ENCODE measurements at regions not wholly inside any gene's neighbourhood (a gene's known extent, or its start where the extent isn't known, plus 50 kb on each side); places are given as distances from the start of the nearest gene placed in this dataset.

DNA sequence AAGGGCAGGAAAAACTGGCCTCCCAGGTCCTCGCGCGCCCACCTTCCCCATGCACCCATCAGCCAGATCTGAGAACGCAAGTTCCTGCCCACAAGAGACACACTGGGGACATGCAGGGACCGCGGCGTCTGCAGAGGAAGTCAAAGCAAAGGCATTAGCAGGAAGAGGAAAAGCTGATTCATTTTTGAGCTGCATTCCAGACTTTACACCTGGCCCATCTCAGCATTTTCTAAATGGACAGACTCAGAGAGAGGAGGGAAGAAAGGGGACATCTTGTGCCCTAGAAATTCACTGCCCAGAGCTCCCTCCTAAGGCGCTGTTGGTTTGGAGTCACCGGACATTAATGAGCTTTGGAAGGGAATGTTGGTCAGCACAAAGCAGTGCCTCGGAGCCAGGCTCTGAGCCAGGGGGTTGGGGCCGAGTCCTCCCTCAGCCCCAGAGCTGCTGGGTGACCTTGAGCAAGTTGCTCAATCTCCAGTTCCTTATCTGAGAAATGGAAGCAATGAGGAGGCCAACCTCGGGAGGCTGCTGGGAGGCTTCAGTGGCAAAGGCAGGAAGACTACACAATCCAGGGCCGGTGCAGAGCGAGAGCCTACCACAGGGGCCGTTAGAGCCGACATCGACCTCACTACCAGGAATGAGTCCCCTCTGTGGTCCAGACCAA lies 150.5 kb upstream of the IQSEC1 start:
- DNase-seq, result no peak

DNA sequence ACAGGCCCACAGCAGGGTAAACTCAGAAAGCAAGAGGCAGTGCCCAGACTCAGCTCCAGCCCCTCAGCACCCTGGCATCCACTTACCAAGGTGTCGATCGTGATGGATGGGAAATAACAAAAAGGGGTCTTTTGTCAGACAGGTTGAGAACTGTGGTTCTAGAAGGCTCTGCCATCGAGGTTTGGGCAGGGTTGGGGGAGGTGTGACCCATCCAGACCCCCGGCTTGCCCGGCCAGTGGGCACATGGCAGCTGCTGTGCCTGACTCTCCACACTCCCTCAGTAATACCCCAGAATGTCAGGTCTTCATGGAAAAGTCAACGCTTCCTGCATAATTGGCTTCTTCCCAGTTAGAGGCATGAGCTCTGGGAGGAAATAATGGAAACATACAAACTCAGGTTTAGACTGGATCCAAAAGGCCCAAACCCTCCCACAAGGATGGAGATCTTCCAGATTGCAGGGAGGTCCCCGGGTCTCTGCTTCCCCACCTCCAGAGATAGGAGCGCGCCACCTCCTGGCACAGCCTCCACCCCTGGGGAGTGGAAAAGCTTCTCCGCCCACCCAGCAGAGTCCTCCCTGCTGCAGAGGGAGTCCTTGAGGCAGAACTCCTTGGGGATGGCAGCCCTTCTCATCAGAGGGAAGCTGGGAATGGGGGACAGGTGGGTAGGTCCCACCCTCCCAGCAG lies 149.8 kb upstream of the IQSEC1 start:
- no peak for DNase-seq

DNA sequence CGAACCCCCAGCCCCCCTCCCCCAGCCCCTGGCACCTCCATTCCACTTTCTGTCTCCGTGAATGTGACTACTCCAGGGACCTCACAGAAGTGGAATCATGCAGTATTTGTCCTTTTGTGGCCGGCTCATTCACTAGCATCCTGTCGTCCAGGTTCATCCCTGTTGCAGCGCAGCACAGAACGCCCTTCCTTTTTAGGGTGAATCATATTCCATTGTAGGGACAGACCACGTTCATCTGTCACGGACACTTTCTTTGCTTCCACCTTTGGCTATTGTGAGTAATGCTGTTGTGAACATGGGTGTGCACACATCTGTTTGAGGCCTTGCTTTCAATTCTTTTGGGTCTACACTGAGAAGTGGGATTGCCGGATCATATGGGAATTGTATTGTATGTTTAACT lies 148.9 kb upstream of the IQSEC1 start:
- DNase-seq, result no peak

DNA sequence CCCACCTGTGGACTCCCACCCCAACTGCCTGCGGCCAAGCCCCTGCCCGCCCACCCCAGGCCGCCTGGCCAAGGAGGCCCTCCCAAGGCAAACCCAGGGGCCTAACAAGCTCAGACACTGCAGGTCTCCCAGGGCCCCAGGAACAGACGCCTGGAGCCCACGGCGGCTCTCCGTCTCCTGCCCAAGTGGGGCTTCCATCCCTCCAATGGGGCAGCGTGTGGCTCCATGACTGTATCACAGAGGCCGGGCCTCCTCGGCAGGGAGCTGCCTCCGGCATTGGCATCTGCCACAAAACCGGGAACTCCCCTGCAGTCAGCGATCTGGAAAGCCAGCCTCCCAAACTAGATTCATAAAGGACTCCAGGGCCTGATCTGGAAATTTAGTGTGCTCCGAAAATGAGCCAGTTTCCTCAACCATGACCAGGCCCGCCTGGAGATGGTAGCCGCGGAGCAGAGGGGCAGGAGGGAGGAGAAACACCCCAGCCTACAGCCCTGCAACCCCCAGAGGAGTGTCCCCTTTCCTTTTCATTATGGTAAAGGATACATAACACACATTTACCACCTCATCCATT lies 148.3 kb upstream of the IQSEC1 start:
- no peak for DNase-seq

DNA sequence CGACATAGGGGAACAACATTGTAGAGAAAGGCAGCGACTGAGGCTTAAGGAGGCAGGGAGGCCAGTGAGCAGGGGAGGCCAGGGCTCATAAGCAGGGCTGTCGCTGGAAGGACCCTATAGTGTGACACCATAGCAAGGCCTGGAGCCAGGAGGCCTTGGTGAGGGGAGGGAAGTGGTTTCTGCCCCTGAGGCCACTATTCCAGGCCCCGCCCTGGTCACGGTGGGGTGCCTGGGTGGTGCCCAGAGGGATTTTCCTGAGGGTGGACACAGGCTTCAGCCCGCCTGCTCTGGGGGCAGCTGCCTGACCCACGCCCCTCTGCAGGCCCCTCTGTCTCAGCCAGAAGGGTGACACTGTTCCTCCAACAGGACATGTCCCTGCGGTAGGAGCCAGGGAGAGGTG lies 147.8 kb upstream of the IQSEC1 start:
- DNase-seq, result no peak

DNA sequence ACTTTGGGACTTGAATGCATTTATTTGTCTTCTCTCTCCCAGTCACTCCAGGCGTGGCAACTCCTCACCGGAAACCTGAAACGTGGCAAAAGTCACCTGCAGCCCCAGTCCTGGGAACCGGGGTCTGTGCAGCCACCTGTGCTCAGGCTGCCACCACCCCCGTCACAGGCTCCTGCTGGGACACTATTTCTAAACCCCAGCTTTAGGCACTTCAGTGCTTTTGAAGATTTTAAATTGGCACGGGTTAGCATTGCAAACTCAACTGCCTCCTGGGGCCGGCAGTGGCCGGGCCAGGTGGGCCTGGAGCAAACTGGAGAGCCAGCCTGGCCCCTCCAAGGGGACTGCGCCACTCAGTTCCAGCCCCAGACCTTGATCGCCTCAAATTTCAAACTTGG lies 146.7 kb upstream of the IQSEC1 start:
- DNase-seq, result no peak

DNA sequence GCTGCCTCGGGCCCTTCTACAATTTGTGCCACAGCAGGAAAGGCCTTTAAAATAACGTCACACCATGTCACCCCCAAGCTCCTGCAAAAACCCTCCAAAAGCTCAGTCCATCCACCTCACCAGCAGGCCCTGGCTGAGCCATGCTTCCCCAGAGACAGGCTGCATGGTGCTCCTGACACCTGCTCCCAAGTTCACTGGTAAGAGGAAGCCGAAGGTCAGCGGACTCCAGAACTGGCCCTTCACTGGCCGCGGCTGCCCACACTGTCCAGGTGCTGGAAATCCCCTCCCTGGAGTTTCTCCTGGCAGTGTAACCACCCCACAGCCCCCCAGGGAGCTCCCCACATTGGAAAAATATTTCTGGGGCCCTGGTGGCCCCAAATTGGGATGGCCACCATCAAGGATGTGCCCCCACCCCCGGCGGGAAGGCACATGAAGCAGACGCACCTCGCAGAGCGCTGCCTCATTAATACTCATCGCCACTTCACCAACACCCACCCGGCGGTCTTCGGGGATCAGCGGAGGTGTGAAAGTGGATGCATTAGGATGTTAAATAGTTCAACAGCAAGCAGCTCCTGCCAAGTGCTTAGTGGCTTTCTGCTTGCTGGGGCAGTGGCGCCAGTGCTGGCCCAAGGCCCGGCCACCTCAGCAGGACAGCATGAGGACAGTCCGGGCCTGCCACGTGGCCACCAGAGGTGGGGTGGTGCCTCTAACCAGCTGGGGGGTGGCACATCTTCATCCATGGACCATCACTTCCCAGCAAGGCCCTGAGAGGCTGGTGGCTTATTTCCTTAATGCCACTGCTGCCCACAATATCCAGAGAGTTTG lies 146.1 kb upstream of the IQSEC1 start:
- DNase-seq, result no peak

DNA sequence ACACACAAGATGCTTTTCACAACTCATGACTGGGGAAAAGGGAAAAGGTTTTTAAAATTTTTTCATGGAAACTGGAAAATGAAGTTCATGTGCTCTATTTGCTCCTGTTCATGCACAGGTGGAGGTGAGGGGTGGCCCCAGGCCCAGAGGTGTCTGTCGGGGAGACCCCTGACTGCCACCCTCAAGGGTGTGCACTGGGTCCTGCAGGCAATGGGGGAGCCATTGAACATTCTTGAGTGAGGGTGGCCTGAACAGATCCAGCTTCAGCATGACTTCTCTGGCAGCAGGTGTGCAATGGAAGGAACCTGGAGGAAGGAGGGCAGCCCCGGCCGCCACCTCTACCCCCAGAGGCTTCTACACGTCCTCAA lies 145.3 kb upstream of the IQSEC1 start:
- DNase-seq, result no peak

DNA sequence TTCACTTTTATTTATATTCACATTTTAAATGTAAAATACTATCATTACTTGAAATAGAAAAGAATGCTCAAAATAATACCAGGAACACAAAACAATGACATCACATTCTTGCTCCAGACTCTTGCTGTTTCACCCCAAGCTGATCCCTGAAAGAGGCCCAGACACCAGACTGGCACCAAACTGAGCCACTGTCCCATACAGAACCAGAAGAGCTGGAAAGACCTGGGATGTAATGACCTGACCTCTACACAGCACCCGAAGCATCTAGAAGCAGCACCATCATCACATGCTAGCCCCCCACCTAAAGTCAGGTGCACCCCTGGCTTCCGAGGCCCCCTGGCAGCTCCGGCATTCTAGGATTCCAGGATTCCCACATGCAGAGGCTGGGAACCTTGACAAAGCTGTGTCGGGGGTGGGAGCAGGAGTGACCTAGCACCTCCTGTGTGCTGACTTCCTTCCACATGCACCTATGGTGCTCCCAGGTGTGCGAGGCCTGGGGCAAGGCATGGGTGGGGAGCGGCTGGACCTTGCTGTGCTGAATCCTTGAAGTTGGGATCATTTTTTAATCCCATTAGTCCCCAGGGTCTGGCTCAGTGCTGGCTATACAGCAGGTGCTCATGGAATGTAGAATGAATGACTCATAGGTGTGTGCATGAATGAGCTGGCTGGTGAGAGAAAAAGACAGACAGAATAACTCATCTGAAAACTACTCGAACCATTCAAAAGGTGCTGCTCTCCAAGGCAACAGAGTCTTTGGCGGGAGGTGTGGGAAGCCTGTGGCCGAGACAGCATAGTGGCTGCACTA lies 144.7 kb upstream of the IQSEC1 start:
- no peak for DNase-seq

DNA sequence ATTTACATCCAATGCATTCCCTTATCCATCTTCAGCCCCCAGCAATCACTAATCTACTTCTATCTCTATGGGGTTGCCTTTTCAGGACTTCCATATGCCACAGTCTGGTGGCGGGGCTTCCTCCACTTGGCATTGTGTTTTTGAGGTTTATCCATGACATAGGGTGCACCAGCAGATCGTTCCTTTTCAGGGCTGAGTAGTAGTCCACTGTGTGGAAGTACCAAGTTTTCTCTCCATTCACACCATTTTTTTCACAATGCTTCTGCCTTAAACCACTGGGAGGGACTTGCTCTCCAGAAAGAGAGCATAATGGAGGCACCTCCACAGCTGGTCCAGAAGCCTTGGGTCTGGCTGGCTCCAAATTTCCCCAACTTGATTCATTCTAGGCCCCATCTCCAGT lies 144.0 kb upstream of the IQSEC1 start:
- DNase-seq, result no peak

DNA sequence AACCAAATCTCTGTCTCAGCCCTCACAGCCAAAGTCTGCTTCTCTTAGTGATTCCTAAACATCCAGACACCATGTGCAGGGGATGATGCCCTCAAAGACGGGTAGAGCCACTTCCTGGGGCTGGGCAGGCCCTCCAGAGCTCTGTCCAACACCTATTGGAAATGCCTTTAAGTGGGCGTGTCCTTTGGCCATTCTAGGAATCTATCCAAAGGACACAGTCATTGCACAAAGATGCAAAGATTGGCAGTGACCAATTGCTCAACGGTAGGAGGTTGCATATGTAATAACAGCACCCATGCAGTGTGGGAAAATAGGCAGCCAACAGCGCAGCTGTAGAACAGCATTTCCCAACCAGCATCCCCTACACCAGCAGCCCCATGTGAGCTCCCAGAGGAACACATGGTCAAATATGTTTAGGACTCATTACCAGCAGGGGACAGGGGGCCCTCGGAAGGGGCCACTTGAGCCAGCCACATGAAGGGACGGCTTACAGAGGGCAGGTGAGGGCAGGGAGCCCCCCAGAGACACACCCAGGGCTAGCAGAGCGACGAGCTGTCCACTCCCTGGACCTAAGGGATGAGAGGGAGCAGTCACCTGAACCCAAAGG lies 142.8 kb upstream of the IQSEC1 start:
- DNase-seq, result no peak

DNA sequence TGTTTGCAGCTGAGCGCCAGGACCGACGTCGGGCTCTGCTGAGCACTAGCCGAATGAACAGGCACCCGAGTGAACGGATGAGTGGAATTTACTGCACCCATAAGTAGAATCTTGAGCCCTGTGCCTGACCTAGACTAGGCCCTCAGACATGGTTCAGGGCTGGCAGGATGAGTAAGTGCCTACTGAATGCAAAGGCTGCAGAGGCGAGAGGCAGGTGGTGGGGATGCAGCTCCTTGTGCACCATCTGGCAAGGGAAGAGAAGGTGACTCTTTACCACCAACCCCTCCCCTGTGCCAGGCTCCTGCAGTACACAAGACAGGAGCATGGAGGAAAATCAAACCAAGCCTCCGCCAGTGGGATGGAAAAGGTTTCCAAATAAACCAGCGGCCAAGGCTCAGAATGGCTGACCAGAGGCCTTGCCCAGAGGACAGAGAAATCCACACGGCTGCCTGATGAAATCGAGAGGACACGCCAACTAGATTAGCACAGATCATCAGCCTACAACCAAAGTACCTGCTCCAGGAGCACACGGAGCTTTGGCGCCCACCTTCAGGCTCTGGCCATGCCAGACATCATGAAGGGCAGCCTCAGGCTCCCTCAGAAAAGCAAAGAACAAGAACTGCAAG lies 141.7 kb upstream of the IQSEC1 start:
- no peak for DNase-seq

DNA sequence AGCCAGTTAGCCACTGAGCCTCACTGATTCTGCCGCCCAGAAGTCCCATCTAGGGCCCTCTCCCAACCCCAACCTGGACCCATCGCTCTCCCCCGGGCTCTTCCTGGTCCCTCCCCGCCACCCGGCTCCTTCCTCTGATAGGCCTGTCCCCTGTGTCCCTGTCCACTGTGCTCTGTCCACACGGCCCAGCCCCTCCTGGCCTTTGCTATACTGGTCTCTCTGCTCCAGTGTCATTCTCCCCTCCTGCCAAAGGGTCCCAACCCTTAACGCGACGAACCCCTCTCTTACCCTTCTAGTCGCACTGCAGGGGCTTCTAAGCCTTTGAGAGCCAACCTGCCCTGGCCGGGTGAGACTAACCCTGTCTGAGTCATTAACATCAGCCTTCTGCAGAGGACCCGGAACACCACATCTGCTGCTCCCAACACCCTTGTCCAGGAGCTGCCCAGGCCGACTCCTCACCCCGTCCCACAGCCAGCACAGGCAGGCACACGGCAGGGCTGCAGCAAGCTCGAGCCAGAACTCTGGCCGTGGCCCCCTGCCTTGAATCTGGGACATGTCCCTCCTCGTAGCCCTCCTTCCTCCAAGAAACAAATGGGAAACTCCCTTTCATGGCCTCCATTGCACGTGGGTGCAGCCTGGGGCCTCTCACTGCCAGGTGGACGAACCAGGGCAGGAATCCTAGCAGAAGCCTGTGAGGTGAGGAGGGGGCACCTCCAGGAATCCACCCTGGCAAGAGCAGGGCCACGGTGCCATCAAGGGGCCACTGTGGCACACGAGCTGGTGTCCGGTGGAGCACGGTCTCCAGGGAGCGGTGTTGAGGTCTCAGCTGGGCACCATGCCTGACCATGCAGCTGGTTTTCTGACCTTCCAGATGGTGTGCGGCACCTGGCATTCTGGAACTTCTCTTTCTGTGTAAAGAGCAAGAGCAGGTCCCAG lies 140.9 kb upstream of the IQSEC1 start:
- no peak for DNase-seq

DNA sequence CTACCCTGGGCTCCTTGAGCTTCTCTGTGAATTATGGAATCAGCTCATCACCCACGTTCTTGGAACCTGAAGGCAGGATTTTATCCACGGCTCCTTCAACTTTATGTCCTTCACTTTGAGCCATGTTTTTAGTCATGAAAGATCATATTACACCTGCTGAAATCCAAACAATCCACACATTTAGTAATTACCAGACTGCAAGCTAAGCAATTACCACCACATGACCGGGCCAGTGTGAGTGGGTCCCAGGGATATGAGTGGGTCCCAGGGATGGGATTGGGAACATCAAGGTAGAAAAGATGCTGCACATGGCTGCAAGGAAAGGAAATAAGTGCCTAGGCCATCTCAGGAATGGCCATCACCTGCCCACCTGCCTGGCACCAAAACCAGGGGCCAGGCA lies 140.3 kb upstream of the IQSEC1 start:
- DNase-seq, result no peak

DNA sequence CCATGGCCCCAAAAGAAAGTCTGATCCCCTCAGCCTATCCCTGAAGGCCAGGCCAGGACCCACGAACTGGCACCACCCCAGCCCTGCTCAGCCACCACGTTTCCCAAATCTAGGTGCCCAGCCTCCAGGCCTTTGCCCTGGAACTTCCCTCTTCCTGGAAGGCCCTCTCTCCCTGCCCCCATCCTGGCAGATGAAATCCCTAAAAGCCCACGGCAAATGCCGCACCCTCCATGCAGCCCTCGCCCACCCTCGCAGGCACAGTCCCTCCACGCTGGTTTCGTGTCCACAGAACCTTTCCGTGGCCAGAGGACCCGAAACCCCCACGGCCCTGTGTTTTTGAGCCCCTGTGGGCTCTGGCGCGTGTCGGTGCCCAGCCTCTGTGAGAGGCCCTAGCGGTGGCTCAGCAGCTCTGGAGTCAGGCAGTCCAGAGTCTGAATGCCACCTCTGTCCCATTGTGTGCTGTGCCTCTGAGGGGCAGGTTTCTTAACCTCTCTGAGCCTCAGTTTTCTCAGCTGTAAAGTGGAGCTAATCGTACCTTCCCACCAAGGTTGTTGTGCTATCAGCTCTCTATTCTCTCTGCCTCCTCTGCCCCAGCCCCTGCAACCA lies 138.5 kb upstream of the IQSEC1 start:
- no peak for DNase-seq

DNA sequence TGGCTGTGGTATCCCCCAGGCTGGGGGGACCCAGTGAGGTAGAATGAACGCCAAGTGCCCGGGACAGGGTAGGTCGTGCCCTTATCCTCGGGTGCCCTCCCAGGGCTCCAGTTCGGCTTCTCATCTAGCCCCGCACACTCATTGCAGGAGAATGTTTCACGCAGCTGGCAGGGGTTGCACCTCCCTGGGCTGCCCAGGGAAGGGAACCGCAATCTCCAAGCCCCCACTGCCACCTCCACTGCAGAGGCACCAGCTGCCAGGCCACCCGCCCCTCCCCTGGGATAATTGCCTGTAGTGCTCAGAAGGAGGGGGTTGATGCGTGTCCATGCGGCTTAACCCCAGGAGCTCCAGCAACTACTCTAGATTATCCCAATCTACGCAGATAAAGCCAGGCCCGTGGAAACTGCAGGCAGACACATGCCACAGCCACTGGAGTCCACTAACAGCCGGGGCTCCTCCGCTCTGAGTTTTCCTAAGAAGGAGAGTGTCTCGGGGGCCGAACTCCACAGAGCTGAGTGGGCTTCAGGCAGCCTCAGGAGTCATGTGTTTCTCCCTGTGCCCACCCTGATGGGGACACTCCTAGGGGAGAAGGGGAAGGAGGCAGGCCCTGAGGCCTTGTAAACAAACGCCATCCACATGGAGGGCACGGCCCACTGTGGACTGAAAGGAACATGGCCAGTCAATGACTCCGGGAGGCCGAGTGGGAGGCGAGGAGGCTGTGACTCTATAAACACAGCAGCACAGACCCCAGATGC lies 137.2 kb upstream of the IQSEC1 start:
- no peak for DNase-seq

DNA sequence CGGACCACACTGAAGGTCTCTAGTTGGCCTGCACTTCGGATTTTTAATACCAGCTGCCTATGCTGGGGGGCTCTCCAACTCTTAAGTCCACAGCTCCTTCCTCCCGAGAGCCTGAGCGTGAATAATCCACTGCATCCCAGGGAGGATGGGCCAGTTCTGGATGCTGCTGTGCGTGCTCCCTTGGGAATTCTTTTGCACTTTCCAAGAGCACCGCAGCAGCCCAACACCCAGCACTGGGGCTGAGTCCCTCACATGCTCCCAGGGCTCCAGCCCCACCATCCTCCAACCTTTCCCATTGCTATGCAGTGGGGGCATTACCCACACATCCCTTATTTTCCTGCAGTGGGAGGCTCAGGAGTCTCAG lies 136.4 kb upstream of the IQSEC1 start:
- DNase-seq, result no peak

DNA sequence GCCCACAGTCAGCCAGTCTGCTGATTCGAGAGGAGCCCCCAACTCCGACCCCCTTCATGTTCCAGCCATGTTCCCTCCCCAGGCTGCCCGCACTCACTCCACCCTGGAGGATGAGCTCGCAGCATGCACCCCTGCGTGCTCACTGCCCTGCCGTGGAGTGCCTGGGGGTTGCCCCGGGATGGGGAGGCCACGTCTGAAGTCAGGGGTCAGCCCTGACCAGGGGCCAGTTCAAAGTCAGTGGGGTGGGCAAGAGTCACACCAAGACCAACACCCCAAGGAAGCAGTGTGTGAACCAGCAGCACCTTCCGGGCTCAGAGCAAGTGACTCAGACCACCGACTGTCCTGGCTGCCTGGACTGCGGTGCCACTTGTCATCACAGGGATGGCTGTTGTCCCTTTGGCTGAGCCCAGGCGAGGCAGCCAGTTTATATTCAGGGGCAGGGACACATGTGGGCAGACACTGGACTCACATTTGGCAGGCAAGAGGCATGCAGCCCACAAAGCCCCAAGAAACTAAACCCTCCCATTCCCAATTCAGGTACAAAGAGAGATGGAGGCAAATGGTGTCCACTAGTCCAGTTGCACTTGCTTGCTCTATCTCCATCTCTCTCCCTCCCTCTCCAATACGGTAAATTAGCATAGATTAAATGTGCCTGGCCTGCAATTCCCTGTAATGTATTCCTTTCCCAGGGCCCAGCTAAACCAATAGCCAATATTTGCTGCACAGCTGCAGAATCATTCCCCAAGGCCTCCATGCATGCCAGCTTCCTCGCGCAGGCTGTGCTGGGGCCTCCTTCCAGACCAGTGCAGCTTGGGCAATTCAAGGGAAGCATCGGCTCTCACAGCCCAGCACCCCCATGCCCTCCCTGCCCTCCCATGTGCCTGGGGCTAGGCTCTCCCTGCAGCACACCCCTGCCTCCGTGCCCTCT lies 135.7 kb upstream of the IQSEC1 start:
- DNase-seq, result no peak

Measured in GF-D8 (cell line).